Activated CD4-positive, alpha-beta T cell treated with anti-CD3 and anti-CD28 coated beads, Interleukin-2, Interleukin-4, amounts not matched to agents 100 ng/mL and 50 ng/mL, durations not matched to agents 16 hours and 8 hours (primary cell): ENCODE measurements at regions not wholly inside any gene's neighbourhood (a gene's known extent, or its start where the extent isn't known, plus 50 kb on each side); places are given as distances from the start of the nearest gene placed in this dataset.
"Not testable (repeated sequence)": the region's sequence is repeated elsewhere in the genome, so short reads cannot be mapped to it uniquely, and the experiment has no call there.

Source experiments
- DNase-seq: peaks from one replicate; pipeline ENCODE4 v3.0.0-alpha.2; 2020; ENCODE audit warnings: low spot score

DNA sequence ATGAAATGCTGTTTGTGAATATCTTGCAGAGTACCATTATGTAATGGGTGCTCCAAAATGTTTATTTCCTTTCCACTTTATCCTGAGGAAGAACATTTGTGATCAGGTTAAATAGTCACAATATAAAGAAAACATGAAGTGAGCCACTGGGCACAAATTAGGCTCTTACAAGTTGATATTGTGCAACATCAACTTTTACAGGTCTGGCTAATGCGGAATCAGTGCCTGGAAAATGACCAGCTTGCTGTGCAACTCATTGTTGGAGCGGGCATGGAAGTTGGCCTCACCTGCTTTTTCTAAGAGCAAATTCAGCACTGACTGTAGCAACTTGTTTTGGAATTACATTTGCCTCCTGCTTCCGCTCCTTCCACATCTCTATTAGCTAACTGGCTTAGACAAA, 216.9 kb upstream of the PLPPR1 start:
- no peak for DNase-seq

DNA sequence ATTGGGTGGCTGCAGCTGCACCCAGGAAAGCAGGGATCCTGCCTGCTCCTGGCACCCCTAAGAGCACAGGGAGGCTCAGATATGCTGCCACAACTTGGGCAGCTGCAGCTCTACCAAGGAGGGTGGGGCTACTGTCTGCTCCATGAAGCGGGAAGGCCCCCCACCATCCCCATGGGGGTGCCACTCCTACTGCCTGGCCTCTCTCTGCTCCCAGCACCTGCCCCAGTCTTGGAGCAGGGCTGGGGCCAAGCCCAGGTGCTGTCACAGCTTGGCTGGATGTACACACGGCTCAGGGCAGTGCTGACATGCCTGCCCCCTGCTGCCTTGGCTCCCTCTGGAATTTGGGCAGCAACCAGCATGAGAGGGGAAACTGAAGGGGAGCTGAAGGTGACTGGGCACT, 214.7 kb upstream of the PLPPR1 start:
- no peak for DNase-seq

DNA sequence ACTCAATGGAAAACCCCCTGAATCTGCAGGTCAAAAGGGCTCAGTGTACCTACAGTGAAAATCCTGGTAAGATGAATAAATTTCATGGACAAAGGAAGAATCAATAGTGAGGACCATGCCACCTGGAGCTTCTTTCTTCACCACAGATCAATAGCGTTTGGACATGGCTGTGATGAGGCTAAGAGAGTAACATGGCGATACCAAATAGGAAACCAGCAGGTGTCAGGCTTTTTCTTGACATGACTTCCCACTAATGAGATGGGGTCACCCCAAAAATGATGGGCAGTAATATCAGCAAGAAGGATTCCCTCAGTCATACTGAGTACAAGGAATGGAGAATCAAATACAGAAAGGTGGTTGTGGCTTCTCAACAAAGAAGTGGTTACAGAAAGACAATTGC, 208.5 kb upstream of the PLPPR1 start:
- DNase-seq = no peak

DNA sequence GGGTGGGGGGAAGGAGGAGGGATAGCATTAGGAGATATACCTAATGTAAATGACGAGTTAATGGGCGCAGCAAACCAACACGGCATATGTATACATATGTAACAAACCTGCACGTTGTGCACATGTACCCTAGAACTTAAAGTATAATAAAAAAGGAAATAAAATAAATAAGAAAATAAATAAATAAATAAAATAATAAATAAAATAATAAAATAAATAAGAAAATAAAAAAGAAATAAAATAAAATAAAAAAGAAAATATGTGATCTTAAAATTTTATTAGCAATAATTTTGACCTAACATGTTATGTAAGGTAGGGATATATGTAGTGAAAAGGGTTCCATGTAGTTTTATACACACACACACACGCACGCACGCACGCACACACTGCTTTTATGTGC, 195.5 kb upstream of the PLPPR1 start:
- DNase-seq = not testable (repeated sequence)

DNA sequence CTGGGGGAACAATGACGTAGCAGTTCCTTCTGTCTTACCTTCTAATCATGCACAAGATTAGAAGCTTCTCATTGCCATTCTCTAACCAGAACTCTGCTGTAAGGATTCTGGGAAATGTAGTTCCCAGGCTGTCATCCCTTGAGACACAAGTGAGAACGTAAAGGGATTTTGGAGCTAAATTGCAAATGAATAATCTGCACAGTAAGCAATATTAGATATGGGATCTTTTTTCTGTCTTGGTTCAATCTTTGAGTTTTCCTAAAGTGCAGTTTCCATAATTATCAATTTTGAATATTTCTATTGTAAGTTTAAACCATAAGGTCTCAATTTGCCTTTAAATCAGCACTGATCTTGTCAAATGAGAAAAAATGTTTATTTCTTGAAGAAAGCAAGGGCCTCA, 189.7 kb upstream of the PLPPR1 start:
- no peak for DNase-seq

DNA sequence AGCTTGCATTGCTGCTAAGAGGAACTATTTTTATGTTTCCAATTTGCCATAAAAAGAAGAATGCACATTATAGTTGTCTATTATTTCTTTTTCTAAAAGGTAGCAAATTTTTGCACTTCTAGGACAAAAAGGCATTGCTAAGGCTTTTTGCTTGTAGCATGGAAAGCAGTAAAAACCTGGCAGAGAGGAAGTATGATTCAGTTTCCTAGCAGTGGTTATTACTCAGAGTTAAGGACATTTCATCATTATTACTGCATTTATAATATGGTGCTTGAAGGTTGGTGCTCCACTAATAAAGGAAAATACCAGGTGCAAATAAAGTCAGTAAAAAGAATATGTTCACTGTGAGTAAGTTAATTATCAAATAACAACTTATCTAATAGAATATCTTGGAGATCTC, 179.8 kb upstream of the PLPPR1 start:
- DNase-seq = no peak

DNA sequence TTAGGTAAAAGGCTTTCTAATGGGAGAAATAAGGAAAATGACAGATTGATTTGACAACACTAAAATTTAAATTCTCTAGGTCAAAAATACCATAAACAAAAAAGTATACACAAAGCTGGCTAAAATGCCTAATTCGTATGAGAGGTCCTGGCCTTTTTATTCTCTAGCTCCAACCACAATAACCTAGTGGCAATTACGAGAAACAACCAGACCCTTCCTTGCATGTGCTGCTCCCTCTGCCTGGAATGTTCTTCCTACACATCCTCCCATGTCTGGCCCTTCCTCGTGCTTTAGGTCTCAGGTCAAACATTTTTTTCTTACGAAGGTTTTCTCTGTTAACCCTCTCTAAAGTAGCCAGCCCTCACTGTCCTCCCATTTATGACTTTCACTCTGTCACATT, 176.4 kb upstream of the PLPPR1 start:
- no peak for DNase-seq

DNA sequence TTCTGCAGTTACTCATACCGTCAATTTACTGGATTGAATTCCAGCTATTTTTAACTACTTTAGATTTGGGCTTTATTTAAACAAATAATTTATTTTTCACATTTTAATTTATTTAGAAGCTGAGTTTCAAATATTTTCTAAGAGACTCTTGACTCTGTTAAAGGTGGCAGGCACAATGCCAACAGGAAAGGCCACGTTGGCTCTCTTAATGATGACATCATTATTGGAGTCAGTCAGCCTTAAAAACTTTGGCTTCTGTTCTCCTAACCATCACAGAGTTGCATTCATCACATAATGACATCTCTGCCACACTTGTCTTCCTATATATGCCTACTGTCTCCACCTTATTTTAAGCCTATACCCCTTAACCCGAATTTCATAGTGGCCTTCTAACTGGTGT, 172.3 kb upstream of the PLPPR1 start:
- no peak for DNase-seq

DNA sequence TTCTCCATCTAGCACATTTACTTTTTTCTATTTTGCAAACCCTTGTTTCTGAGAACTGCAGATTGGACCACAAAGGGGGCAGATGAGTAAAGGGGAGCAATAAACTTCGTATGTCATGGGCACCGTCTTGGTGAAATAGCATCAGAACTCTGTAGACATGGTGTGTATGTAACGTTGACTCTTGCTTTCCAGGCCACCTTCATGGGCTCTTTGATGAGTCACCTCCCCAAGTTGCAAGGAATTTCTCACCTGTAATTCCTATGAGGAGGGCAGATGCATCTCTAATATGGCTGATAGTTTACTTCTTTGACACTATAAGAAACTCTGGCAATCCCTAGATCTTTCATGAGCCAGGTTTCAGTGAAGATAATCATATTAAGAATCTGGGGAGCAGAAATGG, 163.4 kb upstream of the PLPPR1 start:
- DNase-seq = no peak

DNA sequence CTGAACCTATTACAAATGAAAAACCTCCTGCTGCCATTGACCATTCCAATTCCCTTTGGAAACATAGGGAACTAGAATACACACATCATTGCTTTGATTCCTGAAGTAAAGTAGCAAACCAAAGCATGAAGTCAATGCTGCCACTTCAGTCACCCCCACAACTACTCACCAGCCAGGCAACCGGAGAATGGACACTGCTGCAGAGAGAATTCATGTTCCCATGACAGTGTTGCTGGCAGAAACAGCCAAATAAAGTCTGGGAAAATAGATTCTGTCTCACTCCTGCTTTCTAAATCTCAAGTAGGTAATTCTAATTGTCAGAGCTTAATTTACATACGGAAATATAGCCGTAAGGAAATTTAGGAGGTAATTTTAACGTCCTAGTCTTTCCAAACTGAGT, 162.9 kb upstream of the PLPPR1 start:
- DNase-seq = no peak

DNA sequence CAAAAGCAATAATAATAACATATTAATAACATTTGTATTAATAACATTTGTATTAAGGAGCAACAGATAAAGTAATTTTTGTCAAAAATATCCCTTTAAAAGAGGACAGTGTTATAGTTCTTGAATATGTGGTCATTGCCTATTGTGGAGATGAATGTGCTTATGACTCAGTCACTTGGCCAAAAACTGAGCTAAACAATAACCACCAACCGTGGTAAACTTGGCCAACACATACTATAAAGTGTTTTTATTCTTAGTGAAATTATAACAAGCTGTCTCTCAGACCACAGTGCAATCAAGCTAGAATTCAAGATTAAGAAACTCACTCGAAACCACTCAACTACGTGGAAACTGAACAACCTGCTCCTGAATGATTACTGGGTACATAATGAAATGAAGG, 159.2 kb upstream of the PLPPR1 start:
- DNase-seq = no peak

DNA sequence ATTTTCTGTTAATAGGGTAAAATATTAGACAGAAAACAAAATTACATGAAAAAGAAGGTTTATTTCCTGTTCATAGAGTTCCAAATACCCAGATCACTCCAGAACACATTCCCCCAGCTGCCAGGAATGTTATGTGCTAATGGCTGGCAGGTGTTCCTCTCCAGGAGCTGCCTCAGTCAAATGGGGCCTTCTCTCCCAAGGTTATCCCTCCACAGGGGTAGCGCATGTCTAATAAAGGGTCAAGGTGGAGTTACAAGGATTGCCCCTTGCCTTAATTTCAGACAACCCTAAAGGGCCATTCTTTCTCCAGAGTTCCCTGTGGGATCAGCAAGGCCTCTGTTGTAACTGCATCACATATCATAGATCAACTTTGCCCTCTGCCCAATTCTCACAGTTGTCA, 148.6 kb upstream of the PLPPR1 start:
- DNase-seq = no peak

DNA sequence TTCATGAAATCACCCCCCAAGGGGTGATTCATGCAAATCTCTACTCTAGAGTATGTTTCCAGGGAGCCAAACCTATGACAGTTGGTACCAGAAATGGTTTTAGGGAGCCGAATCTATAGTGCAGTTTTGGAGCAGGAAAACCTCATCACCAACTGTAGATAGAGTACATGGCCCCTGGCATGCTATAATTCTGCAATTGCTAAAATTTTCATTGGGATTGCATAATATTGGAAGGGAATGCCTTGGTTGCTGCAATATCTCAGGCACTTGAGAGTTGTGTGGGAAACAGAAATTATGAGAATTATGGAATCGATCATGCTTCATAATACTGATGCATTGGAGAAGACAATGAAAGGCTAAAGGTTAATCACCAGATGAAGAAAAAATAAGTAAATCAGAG, 148.2 kb upstream of the PLPPR1 start:
- DNase-seq = no peak

DNA sequence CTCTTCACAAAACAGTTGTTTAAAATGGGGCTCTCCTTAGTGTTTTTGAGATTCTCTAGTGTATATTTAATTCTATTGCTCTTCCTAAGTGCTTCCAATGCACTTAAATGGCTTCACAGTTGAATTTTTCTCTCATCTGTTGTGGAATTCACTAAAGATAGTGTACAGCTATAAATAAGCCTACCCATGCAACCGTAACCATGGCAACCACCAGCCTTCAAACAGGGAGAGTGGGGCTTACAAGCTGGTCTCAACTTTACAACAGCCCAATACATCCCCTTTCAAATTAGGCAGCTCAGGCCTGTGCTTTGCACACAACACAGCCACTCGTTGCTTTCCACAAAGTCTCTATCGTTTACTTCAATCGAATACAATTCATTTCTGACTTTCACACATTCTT, 144.0 kb upstream of the PLPPR1 start:
- DNase-seq = no peak

DNA sequence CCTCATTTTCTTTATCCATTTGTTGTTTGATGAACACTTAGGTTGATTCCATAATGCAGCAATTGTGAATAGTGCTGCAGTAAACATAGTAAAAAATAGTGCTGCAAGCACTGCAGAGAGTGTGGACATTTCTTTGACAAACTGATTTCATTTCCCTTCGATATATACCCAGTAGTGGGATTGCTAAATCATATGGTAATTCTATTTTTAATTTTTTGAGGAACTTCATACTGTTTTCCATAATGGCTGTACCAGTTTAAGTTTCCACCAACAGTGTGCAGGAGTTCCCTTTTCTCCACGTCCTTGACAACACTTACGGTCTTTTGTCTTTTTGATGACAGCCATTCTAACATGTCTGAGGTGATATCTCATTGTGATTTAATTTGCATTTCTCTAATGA, 138.2 kb upstream of the PLPPR1 start:
- DNase-seq = no peak

DNA sequence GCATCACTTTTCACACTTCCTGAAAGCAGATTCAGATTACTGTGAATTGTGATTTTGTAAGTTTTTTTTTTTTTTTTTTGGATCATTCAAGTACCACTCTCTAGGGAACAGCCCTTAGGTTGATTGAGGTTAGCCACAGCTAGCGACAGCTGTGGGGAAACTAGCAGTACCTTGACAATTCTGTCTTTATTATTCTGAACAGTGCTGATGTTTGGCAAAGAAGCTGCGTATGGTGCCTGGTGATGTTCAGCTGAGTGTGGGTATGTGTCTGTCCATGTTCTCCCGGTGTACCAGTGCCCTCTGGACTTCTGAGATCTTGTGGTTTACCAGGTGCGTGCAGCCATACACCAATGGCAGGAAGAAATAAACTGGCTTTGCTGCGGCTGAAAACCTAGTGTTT, 117.3 kb upstream of the PLPPR1 start:
- no peak for DNase-seq

DNA sequence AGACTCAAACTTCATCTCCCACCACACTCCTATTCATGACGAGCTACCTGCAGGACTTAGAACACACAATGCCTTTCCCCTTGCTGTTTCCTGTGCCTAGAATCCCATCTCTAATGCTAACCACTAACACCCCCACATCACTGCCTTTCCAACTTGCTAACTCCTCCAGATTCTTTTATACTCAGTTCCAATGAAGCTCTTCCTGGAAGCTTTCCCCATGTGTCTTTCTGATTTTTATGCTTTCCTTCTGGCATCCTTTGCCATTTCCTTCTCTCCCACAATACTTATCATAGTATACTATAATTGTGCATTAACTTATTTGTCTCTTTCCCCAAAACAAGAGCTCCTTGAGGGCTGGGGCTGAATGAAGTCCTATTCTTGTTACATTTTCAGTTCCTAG, 115.3 kb upstream of the PLPPR1 start:
- no peak for DNase-seq

DNA sequence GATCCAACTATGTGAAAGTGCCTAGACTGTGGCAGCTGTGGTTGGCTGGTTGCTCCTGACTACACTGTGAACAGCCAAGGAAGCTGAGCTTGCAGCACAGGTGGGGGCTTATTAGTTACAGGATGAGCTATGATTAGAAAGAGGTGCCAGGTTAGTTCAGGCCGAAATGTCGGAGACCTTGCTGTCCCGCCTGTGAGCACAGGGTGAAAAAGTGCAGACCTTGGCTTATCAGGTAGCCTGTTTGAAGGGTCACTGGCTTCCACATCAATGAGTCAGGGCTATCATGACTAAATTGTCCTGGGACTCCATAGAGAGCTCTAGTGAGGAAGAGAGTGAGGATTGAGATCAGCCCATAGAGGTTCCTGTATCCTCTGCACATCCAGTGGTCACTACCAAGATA, 114.3 kb upstream of the PLPPR1 start:
- no peak for DNase-seq

DNA sequence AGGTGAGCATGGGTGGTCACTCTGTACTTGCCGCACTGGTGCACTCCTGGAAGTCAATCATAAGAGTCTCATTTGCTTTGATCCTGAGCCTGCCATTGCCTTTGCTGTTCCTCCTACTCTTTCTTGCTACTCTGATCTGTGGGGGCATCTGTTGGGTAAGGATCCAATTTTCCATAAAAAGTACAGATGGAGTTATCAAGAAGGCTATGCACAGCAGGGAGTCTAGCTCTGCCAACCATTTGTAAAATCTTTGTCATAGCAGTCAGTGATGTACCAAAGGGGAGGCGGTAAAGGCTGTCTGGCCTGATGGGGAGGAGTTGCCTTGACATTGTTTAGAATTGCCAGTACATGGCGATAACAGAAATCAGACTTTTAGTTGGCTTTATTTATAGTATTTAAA, 109.0 kb upstream of the PLPPR1 start:
- no peak for DNase-seq

DNA sequence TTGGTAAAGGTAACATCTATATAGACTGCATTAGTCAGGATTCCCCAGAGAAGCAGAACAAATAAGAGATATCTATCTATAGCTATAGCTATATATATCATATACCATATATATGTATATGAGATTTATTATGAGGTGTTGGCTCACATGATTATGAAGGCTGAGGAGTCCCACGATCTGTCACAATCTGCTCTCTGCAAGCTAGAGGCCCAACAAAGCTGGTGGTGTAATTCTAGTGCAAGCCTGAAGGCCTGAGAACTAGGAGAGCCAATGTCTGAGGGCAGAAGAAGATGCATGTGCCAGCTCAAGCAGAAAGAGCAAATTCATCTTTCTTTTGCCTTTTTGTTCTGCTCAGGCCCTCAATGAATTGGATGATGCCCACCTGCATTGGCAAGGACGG, 102.2 kb upstream of the PLPPR1 start:
- DNase-seq = no peak

DNA sequence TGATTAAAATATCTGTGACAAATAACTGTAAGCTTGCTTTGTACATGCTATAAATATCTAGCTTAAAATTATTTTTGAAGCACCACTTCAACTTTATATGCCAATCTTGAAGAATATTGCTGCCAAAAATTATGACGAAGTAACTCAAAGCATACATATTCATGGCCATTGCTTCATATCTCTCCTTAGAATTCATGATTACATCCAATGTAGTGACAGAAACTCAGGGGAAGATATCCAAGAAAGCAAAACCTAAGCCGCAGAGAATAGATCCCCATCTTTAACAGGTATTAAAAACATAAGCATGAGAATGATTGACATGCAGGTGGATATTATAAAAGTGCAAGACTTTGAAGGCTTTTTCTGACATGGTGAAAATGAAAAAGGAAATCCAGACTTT, 100.8 kb upstream of the PLPPR1 start:
- no peak for DNase-seq

DNA sequence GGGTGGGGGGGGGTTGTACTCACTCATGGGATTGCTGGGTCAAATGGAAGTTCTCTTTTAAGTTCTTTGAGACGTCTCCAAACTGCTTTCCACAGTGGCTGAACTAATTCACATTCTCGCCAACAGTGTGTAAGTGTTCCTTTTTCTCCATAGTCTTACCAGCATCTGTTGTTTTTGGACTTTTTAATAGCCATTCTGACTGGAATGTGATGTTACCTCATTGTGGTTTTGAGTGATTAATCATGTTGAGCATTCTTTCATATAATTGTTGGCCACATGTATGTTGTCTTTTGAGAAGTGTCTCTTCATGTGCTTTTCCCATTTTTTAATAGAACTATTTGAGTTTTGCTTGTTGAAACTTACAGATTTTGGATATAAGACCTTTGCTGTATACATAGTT, 94.9 kb upstream of the PLPPR1 start:
- no peak for DNase-seq

DNA sequence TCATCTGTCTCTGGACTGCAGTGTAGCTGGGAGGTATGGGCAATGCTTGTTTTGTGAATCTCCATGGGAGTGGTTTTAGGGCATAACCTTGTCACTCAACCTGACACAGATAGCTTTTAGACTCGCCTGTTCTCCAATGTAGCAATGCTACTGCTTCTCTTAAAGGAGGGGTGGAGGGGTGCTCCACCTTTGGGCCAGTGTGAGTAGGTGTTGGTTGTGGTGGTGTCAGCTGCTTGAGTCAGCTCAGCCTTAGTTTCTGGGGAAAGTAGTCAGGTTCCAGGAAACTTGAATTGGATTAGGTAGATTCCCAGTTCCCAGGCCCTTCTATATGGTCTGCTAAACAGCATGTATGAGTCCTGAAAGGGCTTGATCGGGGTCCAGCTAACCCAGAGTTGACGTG, 91.1 kb upstream of the PLPPR1 start:
- no peak for DNase-seq

DNA sequence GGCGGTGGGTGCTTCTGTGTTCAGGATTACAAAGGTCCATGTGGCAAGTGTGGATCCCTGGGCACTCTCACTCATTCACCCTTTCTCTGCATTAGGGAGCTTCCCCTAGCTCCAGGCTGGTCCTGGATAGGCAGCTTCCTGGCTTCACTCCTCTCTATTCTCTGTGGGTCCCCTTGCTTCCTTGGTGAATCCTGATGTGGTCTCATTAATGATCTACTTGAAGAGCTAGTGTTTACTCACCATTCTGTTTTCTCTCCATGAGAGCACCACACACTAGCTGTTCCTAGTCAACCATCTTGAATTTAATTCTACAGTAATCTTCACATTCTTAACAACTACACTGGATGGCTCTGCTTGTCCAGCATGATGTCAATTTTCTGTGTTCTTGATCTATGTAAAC, 90.0 kb upstream of the PLPPR1 start:
- no peak for DNase-seq

DNA sequence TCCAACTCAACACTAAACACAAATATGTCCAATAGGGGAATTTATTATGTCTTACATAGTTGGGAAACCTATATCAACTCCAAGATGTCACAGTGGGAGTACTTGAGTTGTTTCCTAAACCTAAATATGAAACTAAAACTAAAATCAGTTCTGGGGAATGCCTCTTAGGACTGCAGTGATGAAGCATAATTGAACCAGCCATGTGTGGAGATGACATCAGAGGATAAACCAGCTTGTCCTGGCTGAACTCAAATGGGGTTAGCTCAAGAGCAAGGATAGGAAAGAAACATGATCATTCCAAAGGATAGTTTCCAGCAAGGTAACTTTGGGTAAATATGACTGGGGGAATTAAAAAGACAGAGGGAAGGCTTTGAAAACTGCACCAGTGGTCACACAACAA, 88.9 kb upstream of the PLPPR1 start:
- no peak for DNase-seq

DNA sequence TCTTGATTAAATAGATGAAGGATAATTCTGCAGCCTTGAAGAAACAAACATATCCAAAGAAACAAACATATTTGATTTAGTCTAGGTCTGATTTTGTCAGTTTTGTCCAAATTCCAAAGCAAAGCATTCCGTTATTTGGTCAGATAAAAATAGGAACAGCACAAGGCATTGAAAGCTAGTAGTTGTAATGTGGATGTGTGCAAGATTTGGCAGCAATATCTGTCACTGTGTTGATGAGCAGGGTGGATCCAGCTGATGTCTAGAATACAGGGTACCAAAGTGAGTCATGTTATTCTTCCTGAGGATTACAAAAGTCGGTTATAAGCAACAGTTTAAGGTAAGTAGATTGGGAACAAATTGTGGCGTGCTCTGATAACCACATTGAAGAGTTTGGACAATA, 69.3 kb upstream of the PLPPR1 start:
- DNase-seq = no peak
